ENCODE measurements at regions not wholly inside any gene's neighbourhood (a gene's known extent, or its start where the extent isn't known, plus 50 kb on each side); places are given as distances from the start of the nearest gene placed in this dataset.

DNA sequence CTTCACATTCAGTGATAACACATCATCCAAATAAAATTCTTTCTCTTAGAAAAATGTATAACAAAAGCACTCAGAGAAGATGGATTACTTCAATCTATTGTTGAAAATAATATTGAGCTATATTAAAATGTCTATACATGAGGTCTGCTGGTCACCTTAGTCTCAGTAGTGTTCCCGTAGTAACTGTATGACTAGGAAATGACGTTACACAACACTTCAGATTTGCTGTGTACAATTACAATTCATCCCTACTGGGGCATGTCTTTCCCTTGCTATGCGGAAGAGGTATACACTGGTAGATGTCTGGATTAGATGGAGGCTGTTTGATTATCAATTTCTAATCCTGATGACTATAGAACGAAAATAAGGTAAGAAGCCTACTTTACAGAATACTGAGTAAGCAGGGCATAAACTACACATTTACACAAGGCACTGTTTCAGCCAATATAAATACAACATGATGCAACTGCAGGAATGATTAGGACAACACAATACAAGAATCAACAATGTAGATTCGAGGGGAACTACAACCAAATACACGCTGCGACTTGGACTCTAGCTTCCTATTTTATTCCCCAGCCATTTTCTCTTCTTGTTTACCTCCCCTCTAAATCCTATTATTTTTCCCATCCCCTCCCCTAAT lies 982.5 kb upstream of the CDH8 start:
- TF ChIP-seq CTCF (IDR thresholded peaks at IDR 0.05; ENCODE audit: low read length) = no peak
- TF ChIP-seq EZH2 (optimal IDR thresholded peaks at IDR 0.05; ENCODE audit: low read depth, low read length) = no peak
